ENCODE measurements at regions not wholly inside any gene's neighbourhood (a gene's known extent, or its start where the extent isn't known, plus 50 kb on each side); places are given as distances from the start of the nearest gene placed in this dataset.

- Histone ChIP-seq H3K36me3 (ENCODE audit: insufficient read depth, low read length) (no peaks in the 10 kb centered on the region), H3K4me1 (ENCODE audit: insufficient read depth, low read length) (no peaks in the 10 kb centered on the region), H3K9me3 (ENCODE audit: control insufficient read depth in 1 of 2, insufficient read depth in 1 of 2, low read length in 2 of 2) (no peaks in the 10 kb centered on the region), H3K27ac (ENCODE audit: low read depth in 1 of 2, low read length in 2 of 2) (no peak overlapping the region), H3K27me3 (ENCODE audit: control insufficient read depth in 1 of 2, insufficient read depth in 2 of 2, low read length in 2 of 2) (no peaks in the 10 kb centered on the region), H3K4me3 (ENCODE audit: low read length) (no peak overlapping the region)
- TF ChIP-seq CTCF (IDR thresholded peaks at IDR 0.05) = no peak
- no peaks in the 10 kb centered on the region for H3K9me3 Mint-ChIP-seq
- H3K27me3 Mint-ChIP-seq = no peaks in the 10 kb centered on the region
- DNase-seq (no peak), ATAC-seq (ENCODE audit: poor library complexity) (no peak)
- no peaks in the 10 kb centered on the region for H3K36me3 Mint-ChIP-seq (ENCODE audit: low read depth)
- H3K4me1 Mint-ChIP-seq (ENCODE audit: low read depth) = no peaks in the 10 kb centered on the region
- intact Hi-C loops (cut with DNase I, micrococcal nuclease) = no loop called here
- ChIA-PET CTCF (interaction anchor here (1.5 kb wide), 1 partner anchor 9 kb away, joined by 5 read pairs; no protein-coding TSS in a partner anchor), POLR2A (no interaction called here)
- H3K4me3 Mint-ChIP-seq = no peak overlapping the region
- H3K27ac Mint-ChIP-seq = no peak overlapping the region
Observed at GRCh38 chr2:19038071-19039015, 320.1 kb downstream of the OSR1 start.

GRCh38 chr2:19036091-19036490, 322.3 kb downstream of the OSR1 start:
- no peaks in the 10 kb centered on the region for H3K27me3 Mint-ChIP-seq
- Histone ChIP-seq H3K4me1 (ENCODE audit: insufficient read depth, low read length) (no peaks in the 10 kb centered on the region), H3K9me3 (ENCODE audit: control insufficient read depth in 1 of 2, insufficient read depth in 1 of 2, low read length in 2 of 2) (no peaks in the 10 kb centered on the region), H3K27ac (ENCODE audit: low read depth in 1 of 2, low read length in 2 of 2) (no peak overlapping the region), H3K27me3 (ENCODE audit: control insufficient read depth in 1 of 2, insufficient read depth in 2 of 2, low read length in 2 of 2) (no peaks in the 10 kb centered on the region), H3K36me3 (ENCODE audit: insufficient read depth, low read length) (no peaks in the 10 kb centered on the region), H3K4me3 (ENCODE audit: low read length) (no peak overlapping the region)
- TF ChIP-seq CTCF (IDR thresholded peaks at IDR 0.05) = no peak
- CTCF ChIA-PET = no interaction called here
- H3K4me3 Mint-ChIP-seq = no peak overlapping the region
- H3K4me1 Mint-ChIP-seq (ENCODE audit: low read depth) = no peaks in the 10 kb centered on the region
- no peaks in the 10 kb centered on the region for H3K9me3 Mint-ChIP-seq
- H3K36me3 Mint-ChIP-seq (ENCODE audit: low read depth) = no peaks in the 10 kb centered on the region
- no peak overlapping the region for H3K27ac Mint-ChIP-seq
- POLR2A ChIA-PET = no interaction called here
- DNase-seq (no peak), ATAC-seq (ENCODE audit: poor library complexity) (no peak)
- intact Hi-C loops (cut with DNase I, micrococcal nuclease) = no loop called here

- H3K36me3 ChIP-seq (ENCODE audit: insufficient read depth, low read length) = no peaks in the 10 kb centered on the region
- no peak overlapping the region for H3K27ac Mint-ChIP-seq
- DNase-seq (no peak), ATAC-seq (ENCODE audit: poor library complexity) (no peak)
- no peaks in the 10 kb centered on the region for H3K36me3 Mint-ChIP-seq (ENCODE audit: low read depth)
- POLR2A ChIA-PET = no interaction called here
- no peaks in the 10 kb centered on the region for H3K27me3 ChIP-seq (ENCODE audit: control insufficient read depth in 1 of 2, insufficient read depth in 2 of 2, low read length in 2 of 2)
- no peak overlapping the region for H3K4me3 ChIP-seq (ENCODE audit: low read length)
- no peaks in the 10 kb centered on the region for H3K9me3 ChIP-seq (ENCODE audit: control insufficient read depth in 1 of 2, insufficient read depth in 1 of 2, low read length in 2 of 2)
- intact Hi-C loops (cut with DNase I, micrococcal nuclease) = no loop called here
- CTCF ChIA-PET = interaction anchor here (0.7 kb wide), 1 partner anchor 396 kb away, joined by 3 read pairs; no protein-coding TSS in a partner anchor
- H3K27ac ChIP-seq (ENCODE audit: low read depth in 1 of 2, low read length in 2 of 2) = no peak overlapping the region
- H3K4me1 Mint-ChIP-seq (ENCODE audit: low read depth) = no peaks in the 10 kb centered on the region
- H3K4me3 Mint-ChIP-seq = no peak overlapping the region
- no peaks in the 10 kb centered on the region for H3K4me1 ChIP-seq (ENCODE audit: insufficient read depth, low read length)
- no peaks in the 10 kb centered on the region for H3K27me3 Mint-ChIP-seq
- TF ChIP-seq CTCF (IDR thresholded peaks at IDR 0.05) = no peak
- H3K9me3 Mint-ChIP-seq = peaks cover under 1% of the 10 kb centered on the region
Observed at GRCh38 chr2:19035238-19035637, 323.2 kb downstream of the OSR1 start.
